Ishikawa (cell line): ENCODE measurements at regions not wholly inside any gene's neighbourhood (a gene's known extent, or its start where the extent isn't known, plus 50 kb on each side); places are given as distances from the start of the nearest gene placed in this dataset.

Experiments
- CEBPB ChIP-seq: IDR thresholded peaks from 2 replicates; pipeline ENCODE4 v1.6.1; 2012
- CREB1 ChIP-seq: IDR thresholded peaks from 2 replicates; pipeline ENCODE4 v1.6.1; 2012; ENCODE audit warnings: low read depth
- EGR1 ChIP-seq: IDR thresholded peaks from 2 replicates; pipeline ENCODE4 v1.6.1; 2012
- EP300 ChIP-seq: IDR thresholded peaks from 2 replicates; pipeline ENCODE4 v1.6.1; 2012; ENCODE audit warnings: borderline replicate concordance
- FOXM1 ChIP-seq: IDR thresholded peaks from 2 replicates; pipeline ENCODE4 v1.6.1; 2012; ENCODE audit warnings: low read depth, borderline replicate concordance
- NFIC ChIP-seq: IDR thresholded peaks from 2 replicates; pipeline ENCODE4 v1.6.1; 2012
- RAD21 ChIP-seq: IDR thresholded peaks from 2 replicates; pipeline ENCODE4 v1.6.1; 2012; ENCODE audit warnings: low read depth
- TAF1 ChIP-seq: IDR thresholded peaks from 2 replicates; pipeline ENCODE4 v1.6.1; 2012; ENCODE audit warnings: low read depth, mild to moderate bottlenecking
- TCF12 ChIP-seq: IDR thresholded peaks from 2 replicates; pipeline ENCODE4 v1.6.1; 2012; ENCODE audit warnings: low read depth
- TEAD4 ChIP-seq: IDR thresholded peaks from 2 replicates; pipeline ENCODE4 v1.6.1; 2012
- YY1 ChIP-seq: IDR thresholded peaks from 2 replicates; pipeline ENCODE4 v1.6.1; 2012; ENCODE audit warnings: low read depth
- ZBTB7A ChIP-seq: IDR thresholded peaks from 2 replicates; pipeline ENCODE4 v1.6.1; 2012; ENCODE audit warnings: low read depth
- TF ChIP-seq, protein P1 (sequence below): IDR thresholded peaks from 2 replicates; pipeline ENCODE4 v1.6.1; 2012
- TF ChIP-seq, protein P2 (sequence below): IDR thresholded peaks from 2 replicates; pipeline ENCODE4 v1.6.1; 2012
- TF ChIP-seq, protein P3 (sequence below): IDR thresholded peaks from 2 replicates; pipeline ENCODE4 v1.6.1; 2012; ENCODE audit warnings: low read depth, mild to moderate bottlenecking

DNA sequence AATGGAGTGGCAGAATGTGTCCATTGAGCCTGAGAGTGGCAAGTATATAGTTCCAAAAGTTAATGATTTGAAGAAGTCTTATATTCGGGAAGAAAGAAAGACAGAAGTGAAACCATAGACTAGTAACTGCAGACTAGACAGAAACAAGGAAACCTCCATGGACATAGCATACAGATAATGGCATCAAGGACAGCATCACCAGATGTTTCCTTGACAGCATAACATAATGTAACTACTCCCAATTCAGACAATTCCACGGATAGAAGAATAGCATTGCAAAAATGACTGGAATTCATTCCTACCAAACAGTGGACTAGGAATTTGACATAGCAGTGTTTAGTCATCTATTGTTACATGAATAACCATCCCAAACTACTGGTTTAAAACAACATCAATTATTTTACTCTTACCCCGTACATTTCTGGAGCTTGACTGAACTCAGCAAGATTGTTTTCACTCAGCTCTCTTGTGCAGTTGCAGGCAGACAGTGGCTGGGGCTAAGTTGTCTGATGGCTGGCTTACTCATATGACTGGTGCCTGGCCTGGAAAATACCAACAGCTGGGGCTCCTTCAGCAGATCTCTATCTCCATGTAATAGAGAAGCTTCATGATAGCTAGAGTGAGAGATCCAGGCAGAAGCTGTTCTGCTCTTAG, 109.7 kb upstream of the GADL1 start:
- TF ChIP-seq TEAD4 = 0 out of 2 replicates have a peak, but pooled peaks have one; percentile 13
- TF ChIP-seq, protein P1, sequence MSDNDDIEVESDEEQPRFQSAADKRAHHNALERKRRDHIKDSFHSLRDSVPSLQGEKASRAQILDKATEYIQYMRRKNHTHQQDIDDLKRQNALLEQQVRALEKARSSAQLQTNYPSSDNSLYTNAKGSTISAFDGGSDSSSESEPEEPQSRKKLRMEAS = no peak

DNA sequence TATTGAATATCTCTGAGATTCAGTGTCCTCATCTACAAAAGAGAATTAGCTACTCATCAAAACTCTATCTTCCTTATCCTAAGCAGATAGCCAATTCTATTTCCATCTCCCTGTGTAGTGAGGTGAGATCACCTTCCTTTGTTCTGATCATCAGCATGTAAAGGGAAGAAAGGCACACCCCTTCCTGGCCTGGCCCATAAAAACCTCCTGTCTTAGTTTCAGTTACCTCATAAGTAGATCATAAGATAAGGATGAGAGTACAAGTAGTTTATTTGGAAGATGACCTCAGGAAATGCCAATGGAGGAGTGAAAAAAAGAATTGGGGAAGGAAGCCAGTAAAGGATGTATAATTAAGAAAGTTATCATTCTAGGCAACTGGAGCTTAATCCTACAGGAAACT, 114.5 kb upstream of the GADL1 start:
- TF ChIP-seq, protein P1 = no peak
- no peak for TF ChIP-seq YY1
- TF ChIP-seq NFIC = no peak
- no peak for TF ChIP-seq RAD21

DNA sequence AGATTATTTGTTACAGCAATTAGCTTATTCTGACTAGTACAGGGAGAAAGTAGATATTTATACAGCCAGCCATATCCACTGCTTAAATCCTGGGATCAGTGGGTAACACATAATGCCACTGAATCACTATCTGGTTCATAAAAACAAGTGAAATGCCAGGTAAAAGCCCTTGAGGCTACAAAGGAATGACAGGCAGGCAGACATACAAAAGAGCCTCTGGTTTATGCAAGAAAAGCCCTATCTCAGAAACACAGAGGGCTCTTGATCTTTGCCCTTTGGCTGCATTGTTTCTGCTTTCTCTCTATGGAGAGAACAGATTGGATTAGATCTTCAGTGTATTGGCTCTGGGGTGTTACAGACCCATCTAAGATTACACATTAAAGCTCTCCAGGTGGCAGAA, 115.4 kb upstream of the GADL1 start:
- no peak for TF ChIP-seq ZBTB7A
- no peak for TF ChIP-seq YY1
- no peak for TF ChIP-seq TEAD4
- TF ChIP-seq, protein P2, sequence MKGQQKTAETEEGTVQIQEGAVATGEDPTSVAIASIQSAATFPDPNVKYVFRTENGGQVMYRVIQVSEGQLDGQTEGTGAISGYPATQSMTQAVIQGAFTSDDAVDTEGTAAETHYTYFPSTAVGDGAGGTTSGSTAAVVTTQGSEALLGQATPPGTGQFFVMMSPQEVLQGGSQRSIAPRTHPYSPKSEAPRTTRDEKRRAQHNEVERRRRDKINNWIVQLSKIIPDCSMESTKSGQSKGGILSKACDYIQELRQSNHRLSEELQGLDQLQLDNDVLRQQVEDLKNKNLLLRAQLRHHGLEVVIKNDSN = no peak
- TF ChIP-seq, protein P3, sequence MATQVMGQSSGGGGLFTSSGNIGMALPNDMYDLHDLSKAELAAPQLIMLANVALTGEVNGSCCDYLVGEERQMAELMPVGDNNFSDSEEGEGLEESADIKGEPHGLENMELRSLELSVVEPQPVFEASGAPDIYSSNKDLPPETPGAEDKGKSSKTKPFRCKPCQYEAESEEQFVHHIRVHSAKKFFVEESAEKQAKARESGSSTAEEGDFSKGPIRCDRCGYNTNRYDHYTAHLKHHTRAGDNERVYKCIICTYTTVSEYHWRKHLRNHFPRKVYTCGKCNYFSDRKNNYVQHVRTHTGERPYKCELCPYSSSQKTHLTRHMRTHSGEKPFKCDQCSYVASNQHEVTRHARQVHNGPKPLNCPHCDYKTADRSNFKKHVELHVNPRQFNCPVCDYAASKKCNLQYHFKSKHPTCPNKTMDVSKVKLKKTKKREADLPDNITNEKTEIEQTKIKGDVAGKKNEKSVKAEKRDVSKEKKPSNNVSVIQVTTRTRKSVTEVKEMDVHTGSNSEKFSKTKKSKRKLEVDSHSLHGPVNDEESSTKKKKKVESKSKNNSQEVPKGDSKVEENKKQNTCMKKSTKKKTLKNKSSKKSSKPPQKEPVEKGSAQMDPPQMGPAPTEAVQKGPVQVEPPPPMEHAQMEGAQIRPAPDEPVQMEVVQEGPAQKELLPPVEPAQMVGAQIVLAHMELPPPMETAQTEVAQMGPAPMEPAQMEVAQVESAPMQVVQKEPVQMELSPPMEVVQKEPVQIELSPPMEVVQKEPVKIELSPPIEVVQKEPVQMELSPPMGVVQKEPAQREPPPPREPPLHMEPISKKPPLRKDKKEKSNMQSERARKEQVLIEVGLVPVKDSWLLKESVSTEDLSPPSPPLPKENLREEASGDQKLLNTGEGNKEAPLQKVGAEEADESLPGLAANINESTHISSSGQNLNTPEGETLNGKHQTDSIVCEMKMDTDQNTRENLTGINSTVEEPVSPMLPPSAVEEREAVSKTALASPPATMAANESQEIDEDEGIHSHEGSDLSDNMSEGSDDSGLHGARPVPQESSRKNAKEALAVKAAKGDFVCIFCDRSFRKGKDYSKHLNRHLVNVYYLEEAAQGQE = no peak
- no peak for TF ChIP-seq NFIC
- no peak for TF ChIP-seq CREB1
- no peak for TF ChIP-seq FOXM1
- TF ChIP-seq EP300 = no peak
- no peak for TF ChIP-seq CEBPB
- TF ChIP-seq TCF12 = no peak
- TF ChIP-seq TAF1 = no peak
- TF ChIP-seq RAD21 = no peak
- TF ChIP-seq, protein P1 = no peak
- TF ChIP-seq EGR1 = no peak

DNA sequence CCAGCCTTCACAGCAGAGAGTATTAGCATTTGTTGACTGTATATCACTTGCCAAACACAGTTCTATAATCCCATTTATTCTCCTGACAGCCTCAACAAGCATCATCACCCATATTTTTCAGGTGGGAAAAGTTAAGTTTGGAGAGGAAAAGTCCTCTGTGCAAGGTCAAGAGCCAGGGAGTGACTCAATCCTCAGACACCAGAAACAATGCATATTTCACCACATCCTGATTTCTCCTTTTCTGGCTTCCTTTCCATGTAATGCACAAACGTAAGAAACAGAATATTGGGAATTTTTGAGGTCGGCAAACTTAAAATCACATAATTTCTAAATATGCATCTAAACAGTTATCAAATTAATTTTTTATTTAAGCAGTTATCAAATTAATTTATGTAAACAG, 116.0 kb upstream of the GADL1 start:
- TF ChIP-seq NFIC = no peak
- no peak for TF ChIP-seq EP300
- TF ChIP-seq, protein P1 = no peak
- no peak for TF ChIP-seq TCF12
- TF ChIP-seq CEBPB = no peak
- no peak for TF ChIP-seq CREB1
- no peak for TF ChIP-seq TEAD4
- TF ChIP-seq EGR1 = no peak
- TF ChIP-seq ZBTB7A = no peak
- no peak for TF ChIP-seq YY1
- no peak for TF ChIP-seq TAF1
- TF ChIP-seq, protein P3 = no peak

DNA sequence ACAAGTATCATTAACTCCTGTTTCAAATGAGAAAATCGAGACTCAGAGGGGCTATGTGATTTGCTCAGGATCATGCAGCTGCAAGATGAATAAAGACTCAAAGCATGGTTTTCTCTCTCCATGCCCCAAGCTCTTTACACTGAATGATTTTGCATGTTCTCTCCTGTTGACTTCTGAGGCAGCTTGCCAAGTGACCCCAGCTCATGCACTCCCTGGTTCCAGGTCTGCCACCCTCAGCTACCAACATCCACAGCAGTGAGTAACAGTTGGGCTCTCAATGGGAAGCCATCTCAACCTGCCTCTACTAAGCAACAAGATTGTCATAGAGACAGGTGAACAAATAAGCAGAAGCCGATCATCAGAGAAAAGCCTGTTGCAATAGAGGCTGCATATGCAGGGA, 116.9 kb upstream of the GADL1 start:
- TF ChIP-seq CREB1 = no peak
- TF ChIP-seq NFIC = no peak
- no peak for TF ChIP-seq TCF12
- TF ChIP-seq TEAD4 = no peak
- no peak for TF ChIP-seq RAD21
- TF ChIP-seq EGR1 = no peak

DNA sequence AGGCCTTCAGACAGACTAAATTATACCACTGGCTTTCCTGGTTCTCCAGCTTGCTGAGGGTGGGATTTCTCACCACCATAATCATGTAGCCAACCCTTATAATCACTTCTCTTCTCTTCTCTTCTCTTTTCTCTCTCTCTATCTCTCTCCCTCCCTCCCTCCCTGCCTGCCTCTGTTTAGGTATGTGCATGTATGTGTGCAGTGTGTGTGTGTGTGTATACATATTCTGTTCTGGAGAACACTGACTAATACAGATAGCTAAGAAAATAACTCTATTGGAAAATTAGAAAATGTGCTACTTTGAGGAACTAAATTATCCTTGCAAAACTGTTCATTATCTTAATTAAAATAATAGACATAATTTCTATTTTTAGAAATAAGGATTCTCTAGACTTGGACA, 118.6 kb upstream of the GADL1 start:
- no peak for TF ChIP-seq FOXM1
- no peak for TF ChIP-seq CREB1
- TF ChIP-seq, protein P2 = no peak
- TF ChIP-seq YY1 = no peak
- no peak for TF ChIP-seq EP300
- TF ChIP-seq, protein P1 = no peak
- TF ChIP-seq NFIC = no peak
